ENCODE measurements at regions not wholly inside any gene's neighbourhood (a gene's known extent, or its start where the extent isn't known, plus 50 kb on each side); places are given as distances from the start of the nearest gene placed in this dataset.

DNA sequence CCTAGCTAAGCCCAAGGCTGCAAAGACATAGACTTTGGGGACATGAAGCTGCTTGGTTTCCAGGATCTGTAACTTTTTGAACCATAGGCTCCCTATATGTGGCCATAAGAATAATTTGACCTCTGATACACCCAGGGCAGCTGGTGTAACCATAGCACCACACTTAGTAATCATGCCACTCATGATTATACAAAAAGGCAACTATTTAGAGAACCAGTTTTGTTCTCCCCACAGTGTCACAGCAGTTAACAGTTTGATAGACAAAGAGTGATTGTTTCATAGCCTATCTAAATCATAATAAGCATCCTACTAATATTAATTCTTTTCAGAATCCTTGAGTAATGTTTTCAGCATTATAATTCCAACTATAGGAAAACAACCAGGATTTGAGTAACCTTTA lies 334.9 kb downstream of the NEK10 start:
- TF ChIP-seq, protein P1, sequence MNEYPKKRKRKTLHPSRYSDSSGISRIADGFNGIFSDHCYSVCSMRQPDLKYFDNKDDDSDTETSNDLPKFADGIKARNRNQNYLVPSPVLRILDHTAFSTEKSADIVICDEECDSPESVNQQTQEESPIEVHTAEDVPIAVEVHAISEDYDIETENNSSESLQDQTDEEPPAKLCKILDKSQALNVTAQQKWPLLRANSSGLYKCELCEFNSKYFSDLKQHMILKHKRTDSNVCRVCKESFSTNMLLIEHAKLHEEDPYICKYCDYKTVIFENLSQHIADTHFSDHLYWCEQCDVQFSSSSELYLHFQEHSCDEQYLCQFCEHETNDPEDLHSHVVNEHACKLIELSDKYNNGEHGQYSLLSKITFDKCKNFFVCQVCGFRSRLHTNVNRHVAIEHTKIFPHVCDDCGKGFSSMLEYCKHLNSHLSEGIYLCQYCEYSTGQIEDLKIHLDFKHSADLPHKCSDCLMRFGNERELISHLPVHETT (CRISPR knock-in tag; conservative IDR thresholded peaks at IDR 0.05), result no peak
- TF ChIP-seq ZNF432 (CRISPR knock-in tag; IDR thresholded peaks at IDR 0.05; ENCODE audit: borderline replicate concordance) (no peak), NFYB (CRISPR knock-in tag; IDR thresholded peaks at IDR 0.05) (no peak), TBP (CRISPR knock-in tag; IDR thresholded peaks at IDR 0.05) (no peak), PATZ1 (CRISPR knock-in tag; IDR thresholded peaks at IDR 0.05) (no peak), SP2 (CRISPR knock-in tag; IDR thresholded peaks at IDR 0.05) (no peak)
- TF ChIP-seq, protein P2, sequence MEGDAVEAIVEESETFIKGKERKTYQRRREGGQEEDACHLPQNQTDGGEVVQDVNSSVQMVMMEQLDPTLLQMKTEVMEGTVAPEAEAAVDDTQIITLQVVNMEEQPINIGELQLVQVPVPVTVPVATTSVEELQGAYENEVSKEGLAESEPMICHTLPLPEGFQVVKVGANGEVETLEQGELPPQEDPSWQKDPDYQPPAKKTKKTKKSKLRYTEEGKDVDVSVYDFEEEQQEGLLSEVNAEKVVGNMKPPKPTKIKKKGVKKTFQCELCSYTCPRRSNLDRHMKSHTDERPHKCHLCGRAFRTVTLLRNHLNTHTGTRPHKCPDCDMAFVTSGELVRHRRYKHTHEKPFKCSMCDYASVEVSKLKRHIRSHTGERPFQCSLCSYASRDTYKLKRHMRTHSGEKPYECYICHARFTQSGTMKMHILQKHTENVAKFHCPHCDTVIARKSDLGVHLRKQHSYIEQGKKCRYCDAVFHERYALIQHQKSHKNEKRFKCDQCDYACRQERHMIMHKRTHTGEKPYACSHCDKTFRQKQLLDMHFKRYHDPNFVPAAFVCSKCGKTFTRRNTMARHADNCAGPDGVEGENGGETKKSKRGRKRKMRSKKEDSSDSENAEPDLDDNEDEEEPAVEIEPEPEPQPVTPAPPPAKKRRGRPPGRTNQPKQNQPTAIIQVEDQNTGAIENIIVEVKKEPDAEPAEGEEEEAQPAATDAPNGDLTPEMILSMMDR (CRISPR knock-in tag; IDR thresholded peaks at IDR 0.05), result no peak

All from HepG2 (cell line).